Caco-2 (cell line): ENCODE measurements at regions not wholly inside any gene's neighbourhood (a gene's known extent, or its start where the extent isn't known, plus 50 kb on each side); places are given as distances from the start of the nearest gene placed in this dataset.

Experiments
- BruUV-seq: library from RNA; stranded (reverse); fragments of 400-500 nt; replicated peaks from 2 replicates; lab custom pipeline; 2021; lab: Mats Ljungman, UMichigan
- CTCF ChIA-PET: fragments of 300-600 bp; sonication (Branson Sonifier 250); formaldehyde crosslinking; loops from one replicate; lab custom pipeline; 2022; ENCODE audit warnings: antibody characterized with exemption; lab: Charles Lee
- POLR2A ChIA-PET: fragments of 300-600 bp; sonication (Branson Sonifier 250); formaldehyde crosslinking; loops from one replicate; lab custom pipeline; 2022; ENCODE audit warnings: antibody characterized with exemption; lab: Charles Lee
- DNase-seq, 2 experiments: peaks; one replicate each; pipeline versions ENCODE4 v3.0.0 to v3.0.0-alpha.2; 2020 to 2022
- H3K27me3 ChIP-seq: replicated peaks from 2 replicates; pipeline ENCODE4 v1.6.0; 2011; ENCODE audit warnings: low read length; ENCODE audit not compliant: control insufficient read depth, insufficient read depth
- H3K36me3 ChIP-seq: 2 replicates; pipeline ENCODE4 v1.5.1; 2011; ENCODE audit warnings: low read length; ENCODE audit not compliant: control insufficient read depth, insufficient read depth
- H3K4me1 ChIP-seq: fragments of 250-450 bp; sonication (Bioruptor Pico); 2 replicates; pipeline ENCODE4 v1.5.1; 2020; ENCODE audit warnings: mild to moderate bottlenecking
- H3K4me3 ChIP-seq: 2 replicates; pipeline ENCODE4 v1.5.1; 2011; ENCODE audit warnings: low read depth, mild to moderate bottlenecking, control low read depth, low read length
- H3K9me3 ChIP-seq: fragments of 250-450 bp; sonication (Bioruptor Pico); 2 replicates; pipeline ENCODE4 v1.5.1; 2020; ENCODE audit warnings: mild to moderate bottlenecking, moderate library complexity
- H3K27ac Mint-ChIP-seq: one replicate; pipeline ENCODE4 v1.8.0; 2022; ENCODE audit warnings: mixed read lengths; ENCODE audit not compliant: unreplicated experiment
- H3K27me3 Mint-ChIP-seq: one replicate; pipeline ENCODE4 v1.8.0; 2022; ENCODE audit warnings: mixed read lengths; ENCODE audit not compliant: insufficient read depth, unreplicated experiment
- H3K36me3 Mint-ChIP-seq: one replicate; pipeline ENCODE4 v1.8.0; 2022; ENCODE audit warnings: mild to moderate bottlenecking, mixed read lengths; ENCODE audit not compliant: insufficient read depth, unreplicated experiment
- H3K4me1 Mint-ChIP-seq: one replicate; pipeline ENCODE4 v1.8.0; 2022; ENCODE audit warnings: low read depth, mixed read lengths; ENCODE audit not compliant: unreplicated experiment
- H3K4me3 Mint-ChIP-seq: one replicate; pipeline ENCODE4 v1.8.0; 2022; ENCODE audit warnings: mild to moderate bottlenecking, moderate library complexity, mixed read lengths; ENCODE audit not compliant: unreplicated experiment
- H3K9me3 Mint-ChIP-seq: one replicate; pipeline ENCODE4 v1.8.0; 2022; ENCODE audit warnings: mixed read lengths; ENCODE audit not compliant: unreplicated experiment
- CTCF ChIP-seq, 2 experiments: fragments of 200-600 bp in 1 of 2; IDR thresholded peaks; 1 replicate in 1 of 2; 2 replicates in 1 of 2; pipeline versions ENCODE4 v1.5.1 to v1.8.0; 2011 to 2022; ENCODE audit warnings: antibody characterized with exemption in 1 of 2, control low read depth in 1 of 2, inconsistent platforms in 1 of 2, low read depth in 1 of 2, low read length in 1 of 2, mild to moderate bottlenecking in 1 of 2, moderate library complexity in 1 of 2; ENCODE audit not compliant: insufficient read depth in 1 of 2, severe bottlenecking in 1 of 2, unreplicated experiment in 1 of 2
- intact Hi-C: fragments of 100-400 bp; cut with micrococcal nuclease; formaldehyde crosslinking; loops from one replicate; pipeline ENCODE4 v1.10.0; 2022; ENCODE audit not compliant: unreplicated experiment

- H3K4me1 ChIP-seq: no peaks in the 10 kb centered on the region
- H3K4me3 ChIP-seq: no peak overlapping the region
- no TSS peak for BruUV-seq
- no peak for TF ChIP-seq CTCF (IDR thresholded peaks at IDR 0.05; ENCODE audit: insufficient read depth in 1 of 2, low read depth in 1 of 2, low read length in 1 of 2, severe bottlenecking in 1 of 2, unreplicated experiment in 1 of 2)
- Mint-ChIP-seq H3K4me1 (no peaks in the 10 kb centered on the region), H3K4me3 (no peak overlapping the region), H3K36me3 (no peaks in the 10 kb centered on the region), H3K9me3 (no peaks in the 10 kb centered on the region), H3K27me3 (peaks cover 13% of the 10 kb centered on the region), H3K27ac (no peak overlapping the region)
- no peak for DNase-seq
- POLR2A ChIA-PET: no interaction called here
- H3K9me3 ChIP-seq: no peaks in the 10 kb centered on the region
- CTCF ChIA-PET: interaction anchor here (0.6 kb wide), 1 partner anchor 10 kb away, joined by 3 read pairs; no protein-coding TSS in a partner anchor
- H3K27me3 ChIP-seq: no peaks in the 10 kb centered on the region
- intact Hi-C loops: no loop called here
- H3K36me3 ChIP-seq: no peaks in the 10 kb centered on the region
Observed at GRCh38 chr11:128057786-128058395, 529.5 kb downstream of the ETS1 start.

GRCh38 chr11:128055576-128056217, 531.7 kb downstream of the ETS1 start:
- H3K4me3 Mint-ChIP-seq: no peak overlapping the region
- DNase-seq: no peak
- no peaks in the 10 kb centered on the region for H3K4me1 ChIP-seq
- intact Hi-C loops: no loop called here
- POLR2A ChIA-PET: no interaction called here
- H3K4me3 ChIP-seq: no peak overlapping the region
- no peaks in the 10 kb centered on the region for H3K9me3 ChIP-seq
- no peaks in the 10 kb centered on the region for H3K9me3 Mint-ChIP-seq
- H3K27ac Mint-ChIP-seq: no peak overlapping the region
- no peaks in the 10 kb centered on the region for H3K27me3 ChIP-seq
- no peaks in the 10 kb centered on the region for H3K36me3 ChIP-seq
- no TSS peak for BruUV-seq
- no peak for TF ChIP-seq CTCF (IDR thresholded peaks at IDR 0.05; ENCODE audit: insufficient read depth in 1 of 2, low read depth in 1 of 2, low read length in 1 of 2, severe bottlenecking in 1 of 2, unreplicated experiment in 1 of 2)
- no peaks in the 10 kb centered on the region for H3K36me3 Mint-ChIP-seq
- H3K27me3 Mint-ChIP-seq: peaks cover 17% of the 10 kb centered on the region
- CTCF ChIA-PET: no interaction called here
- no peaks in the 10 kb centered on the region for H3K4me1 Mint-ChIP-seq

GRCh38 chr11:128053981-128054931, 533.1 kb downstream of the ETS1 start:
- H3K36me3 ChIP-seq: no peaks in the 10 kb centered on the region
- no TSS peak for BruUV-seq
- H3K4me3 ChIP-seq: no peak overlapping the region
- intact Hi-C loops: no loop called here
- no peaks in the 10 kb centered on the region for H3K9me3 ChIP-seq
- DNase-seq: no peak
- no peak for TF ChIP-seq CTCF (IDR thresholded peaks at IDR 0.05; ENCODE audit: insufficient read depth in 1 of 2, low read depth in 1 of 2, low read length in 1 of 2, severe bottlenecking in 1 of 2, unreplicated experiment in 1 of 2)
- Mint-ChIP-seq H3K27me3 (peaks cover 18% of the 10 kb centered on the region), H3K4me1 (no peaks in the 10 kb centered on the region), H3K4me3 (no peak overlapping the region), H3K27ac (no peak overlapping the region), H3K9me3 (no peaks in the 10 kb centered on the region), H3K36me3 (no peaks in the 10 kb centered on the region)
- ChIA-PET CTCF (no interaction called here), POLR2A (no interaction called here)
- H3K4me1 ChIP-seq: no peaks in the 10 kb centered on the region
- no peaks in the 10 kb centered on the region for H3K27me3 ChIP-seq
